ENCODE measurements at regions not wholly inside any gene's neighbourhood (a gene's known extent, or its start where the extent isn't known, plus 50 kb on each side); places are given as distances from the start of the nearest gene placed in this dataset.
"Not testable (repeated sequence)": the region's sequence is repeated elsewhere in the genome, so short reads cannot be mapped to it uniquely, and the experiment has no call there.

- DNase-seq: no peak
Observed at GRCh38 chr17:5980941-5981340, 89.2 kb upstream of the WSCD1 start.

DNA sequence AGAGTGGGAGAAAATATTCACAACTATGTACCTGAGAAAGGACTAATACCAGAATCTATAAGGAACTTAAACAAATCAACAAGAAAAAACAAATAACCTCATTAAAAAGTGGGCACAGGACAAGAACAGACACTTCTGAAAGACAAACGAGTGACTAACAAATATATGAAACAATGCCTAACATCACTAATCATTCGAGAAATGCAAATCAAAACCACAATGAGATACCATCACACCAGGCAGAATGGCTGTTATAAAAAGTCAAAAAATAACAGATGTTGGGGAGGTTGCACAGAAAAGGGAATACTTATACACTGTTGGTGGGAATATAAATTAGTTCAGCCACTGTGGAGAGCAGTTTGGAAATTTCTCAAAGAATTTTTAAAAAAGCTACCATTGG lies 83.5 kb upstream of the WSCD1 start:
- DNase-seq: no peak

DNA sequence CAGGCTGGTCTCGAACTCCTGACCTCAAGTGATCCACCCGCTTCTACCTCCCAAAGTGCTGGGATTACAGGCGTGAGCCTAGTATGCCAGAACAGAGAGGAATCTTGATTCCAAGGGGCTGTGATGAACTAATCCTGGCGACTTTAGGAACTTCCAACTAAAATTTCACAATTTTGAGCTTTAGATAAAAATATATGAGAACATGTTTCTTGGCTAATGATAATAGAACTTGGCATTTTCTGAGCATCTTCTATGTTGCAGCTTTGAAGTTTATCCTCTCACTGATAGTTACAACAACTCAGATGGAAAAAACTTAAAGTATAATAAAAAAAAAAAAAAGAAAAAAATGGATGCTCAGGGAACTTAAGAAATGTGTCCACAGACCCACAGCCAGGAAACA lies 69.8 kb upstream of the WSCD1 start:
- no peak for DNase-seq

DNA sequence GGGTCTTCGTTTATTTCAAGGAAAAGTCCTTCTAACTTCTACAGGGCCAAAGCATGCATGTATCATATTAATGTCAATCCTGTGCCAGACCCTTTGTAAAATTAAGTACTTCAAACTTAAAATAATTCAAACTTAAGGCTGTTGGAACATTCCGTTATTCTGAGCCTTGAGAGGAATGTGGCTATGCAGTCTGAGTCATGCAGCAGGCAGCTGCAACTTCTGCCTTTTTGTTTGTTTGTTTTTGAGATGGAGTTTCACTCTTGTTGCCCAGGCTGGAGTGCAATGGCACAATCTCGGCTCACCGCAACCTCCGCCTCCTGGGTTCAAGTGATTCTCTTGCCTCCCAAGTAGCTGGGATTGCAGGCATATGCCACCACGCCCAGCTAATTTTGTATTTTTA lies 67.0 kb upstream of the WSCD1 start:
- DNase-seq: not testable (repeated sequence)

DNA sequence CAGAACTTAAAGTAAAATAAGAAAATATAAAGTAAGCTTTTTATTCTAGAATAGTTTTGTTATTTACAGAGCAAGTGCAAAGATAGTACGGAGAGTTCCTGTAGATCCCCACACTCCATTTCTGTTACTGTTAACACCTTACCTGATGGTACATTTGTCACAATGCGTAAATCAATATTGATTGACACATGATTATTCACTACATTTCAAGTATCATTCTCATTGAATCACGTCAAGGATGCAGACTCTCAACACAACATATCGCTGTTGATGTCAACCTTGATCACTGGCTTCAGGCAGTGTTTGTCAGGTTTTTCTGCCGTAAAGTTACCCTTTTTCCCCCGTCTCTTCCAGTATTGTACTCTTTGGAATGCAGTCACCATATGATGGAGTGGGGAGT lies 64.2 kb upstream of the WSCD1 start:
- no peak for DNase-seq

DNA sequence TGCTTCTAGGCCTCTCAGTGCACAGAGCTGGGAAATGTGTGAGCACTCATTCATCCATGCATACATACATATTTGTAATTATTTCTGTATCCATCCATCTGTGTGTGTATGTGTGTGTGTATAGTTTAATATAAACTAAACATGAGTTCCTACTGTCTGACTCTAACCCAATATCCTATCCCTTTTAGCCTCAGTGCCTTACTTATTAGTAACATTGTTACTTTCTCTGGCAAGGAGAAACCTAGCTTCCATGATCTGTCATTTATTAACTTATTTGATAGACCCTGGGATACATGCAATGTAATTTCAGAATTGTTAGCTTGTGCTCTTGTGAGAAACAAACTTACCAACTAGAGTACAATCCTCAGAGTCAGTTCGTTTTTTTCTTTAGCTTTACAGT lies 59.0 kb upstream of the WSCD1 start:
- no peak for DNase-seq

GRCh38 chr17:6018788-6019187 lies 51.4 kb upstream of the WSCD1 start:
- no peak for DNase-seq

DNA sequence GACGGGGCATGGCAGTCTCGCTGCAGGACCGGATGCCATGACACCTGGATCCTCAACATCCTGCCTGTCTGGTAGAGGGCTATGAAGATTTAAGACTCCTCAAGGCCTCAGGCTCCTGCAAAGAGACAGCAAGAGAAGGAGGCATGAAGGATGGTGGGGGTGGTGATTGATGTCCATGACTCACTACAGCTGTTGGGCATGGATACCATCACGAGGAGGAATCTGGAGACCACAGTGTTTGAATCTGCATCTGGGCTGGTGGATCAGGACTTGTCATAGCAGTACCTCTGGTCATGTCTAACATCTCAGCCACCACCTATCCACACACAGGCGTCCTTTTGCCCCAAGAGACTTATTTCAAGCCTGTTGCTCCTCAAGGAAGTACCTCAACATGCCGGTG lies 50.2 kb upstream of the WSCD1 start:
- no peak for DNase-seq

DNA sequence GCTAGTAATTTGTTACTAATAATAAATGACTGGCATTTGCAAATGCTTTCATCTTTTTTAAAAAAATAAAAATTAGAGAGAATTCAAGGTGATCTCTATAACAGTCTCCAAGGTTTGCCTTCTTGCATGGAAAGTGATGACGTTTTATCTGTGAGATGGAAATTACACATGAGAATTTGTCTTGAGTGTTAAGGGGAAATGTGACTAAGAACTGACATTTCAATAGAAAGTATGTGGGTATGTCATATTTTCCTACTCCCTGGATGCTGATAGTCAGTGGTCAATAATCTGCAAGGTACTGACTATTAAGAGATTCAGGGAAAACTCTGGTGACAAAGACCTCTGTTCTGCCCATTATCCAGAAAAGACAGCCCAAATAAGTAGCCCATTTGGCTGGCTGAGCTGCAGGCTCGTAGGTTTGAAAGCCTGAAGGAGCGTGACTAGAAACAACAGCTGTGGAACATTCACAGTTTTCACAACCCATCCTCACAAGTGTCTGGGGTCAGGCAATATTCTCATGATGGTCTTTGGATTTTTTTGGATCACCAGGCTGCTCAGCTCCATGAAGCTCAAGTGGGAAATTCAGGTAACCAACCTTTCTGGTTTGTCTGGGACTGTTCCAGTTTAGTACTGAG lies 49.7 kb upstream of the WSCD1 start:
- no peak for DNase-seq

Data from NCI-H524 treated with DMSO at 0.1 percent for 48 hours (cell line).